ENCODE measurements at regions not wholly inside any gene's neighbourhood (a gene's known extent, or its start where the extent isn't known, plus 50 kb on each side); places are given as distances from the start of the nearest gene placed in this dataset.

DNA sequence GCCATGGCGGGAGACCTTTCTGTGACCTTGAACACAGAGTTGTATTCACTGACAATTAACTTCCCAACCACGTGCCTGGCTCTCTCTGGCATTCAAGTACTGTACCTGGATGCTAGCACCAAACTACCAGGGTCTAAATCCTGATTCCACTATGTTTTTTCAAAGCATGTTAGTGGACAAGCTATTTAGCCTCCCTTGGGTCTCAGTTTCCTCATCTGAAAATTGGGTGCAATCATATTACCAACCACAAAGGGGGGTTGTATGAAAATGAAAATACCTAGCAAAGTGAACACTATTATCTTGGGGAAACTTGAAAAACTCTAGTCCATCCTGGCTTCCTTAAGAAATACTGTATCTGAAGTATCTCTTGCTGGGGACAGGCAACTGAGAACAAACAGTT lies 308.7 kb upstream of the SGK1 start:
- TF ChIP-seq CTCF (conservative IDR thresholded peaks at IDR 0.05; ENCODE audit: low read length) (0 out of 2 replicates have a peak, but pooled peaks have one; percentile 14), EZH2phosphoT487 (IDR thresholded peaks at IDR 0.05; ENCODE audit: borderline replicate concordance) (no peak)

All from Loucy (cell line).